Fibroblast of lung (primary cell): ENCODE measurements at regions not wholly inside any gene's neighbourhood (a gene's known extent, or its start where the extent isn't known, plus 50 kb on each side); places are given as distances from the start of the nearest gene placed in this dataset.

ENCODE experiments used
- DNase-seq, 2 donors: peaks; one replicate each; pipeline versions ENCODE4 v3.0.0 to v3.0.0-alpha.2; 2010; ENCODE audit warnings: low read depth in 2 of 2
- H2AFZ ChIP-seq: 2 replicates; pipeline ENCODE4 v1.5.1; 2012; ENCODE audit warnings: low read length, control low read depth, inconsistent platforms
- H3K27ac ChIP-seq: 2 replicates; pipeline ENCODE4 v1.5.1; 2011; ENCODE audit warnings: low read length, control low read depth; ENCODE audit not compliant: insufficient read depth
- H3K27me3 ChIP-seq: 2 replicates; pipeline ENCODE4 v1.5.1; 2011; ENCODE audit warnings: mild to moderate bottlenecking, low read length; ENCODE audit not compliant: control insufficient read depth, insufficient read depth
- H3K36me3 ChIP-seq: 2 replicates; pipeline ENCODE4 v1.5.1; 2011; ENCODE audit warnings: low read length; ENCODE audit not compliant: control insufficient read depth, insufficient read depth
- H3K4me1 ChIP-seq: 2 replicates; pipeline ENCODE4 v1.5.1; 2011; ENCODE audit warnings: low read length; ENCODE audit not compliant: control insufficient read depth, insufficient read depth; ENCODE audit errors: extremely low read depth
- H3K4me2 ChIP-seq: 2 replicates; pipeline ENCODE4 v1.5.1; 2011; ENCODE audit warnings: low read length, control low read depth; ENCODE audit not compliant: insufficient read depth; ENCODE audit errors: extremely low read depth
- H3K4me3 ChIP-seq, 4 experiments: fragments of 200-600 bp in 1 of 4; sonication (generic) in 1 of 4; replicated peaks in 1 of 4; 2 replicates each; pipeline ENCODE4 v1.5.1; 2011 to 2016; ENCODE audit warnings: low read length in 4 of 4, low read depth in 3 of 4, mild to moderate bottlenecking in 3 of 4, control low read depth in 2 of 4, inconsistent platforms in 1 of 4, mixed read lengths in 1 of 4; ENCODE audit not compliant: insufficient read depth in 1 of 4; ENCODE audit errors: control extremely low read depth in 1 of 4
- H3K79me2 ChIP-seq: 2 replicates; pipeline ENCODE4 v1.5.1; 2012; ENCODE audit warnings: mild to moderate bottlenecking, low read length, inconsistent platforms; ENCODE audit not compliant: control insufficient read depth, insufficient read depth
- H3K9ac ChIP-seq: 2 replicates; pipeline ENCODE4 v1.5.1; 2011; ENCODE audit warnings: mild to moderate bottlenecking, low read length, control low read depth; ENCODE audit not compliant: insufficient read depth
- H3K9me3 ChIP-seq: 2 replicates; pipeline ENCODE4 v1.5.1; 2012; ENCODE audit warnings: low read depth, low read length; ENCODE audit not compliant: control insufficient read depth, insufficient read depth
- H4K20me1 ChIP-seq: 2 replicates; pipeline ENCODE4 v1.5.1; 2011; ENCODE audit warnings: low read length; ENCODE audit not compliant: control insufficient read depth, insufficient read depth; ENCODE audit errors: extremely low read depth
- EZH2 ChIP-seq: IDR thresholded peaks from 2 replicates; pipeline ENCODE4 v1.5.1; 2012; ENCODE audit warnings: low read length, control low read depth, mild to moderate bottlenecking; ENCODE audit errors: missing control alignments
- TF ChIP-seq, protein P1 (sequence below), 2 donors: IDR thresholded peaks in 1 of 2; conservative IDR thresholded peaks in 1 of 2; 1 replicate in 1 of 2; 2 replicates in 1 of 2; pipeline ENCODE4 v1.5.1; 2011 to 2012; ENCODE audit warnings: low read length in 2 of 2, control low read depth in 1 of 2, inconsistent platforms in 1 of 2, low read depth in 1 of 2, mild to moderate bottlenecking in 1 of 2

DNA sequence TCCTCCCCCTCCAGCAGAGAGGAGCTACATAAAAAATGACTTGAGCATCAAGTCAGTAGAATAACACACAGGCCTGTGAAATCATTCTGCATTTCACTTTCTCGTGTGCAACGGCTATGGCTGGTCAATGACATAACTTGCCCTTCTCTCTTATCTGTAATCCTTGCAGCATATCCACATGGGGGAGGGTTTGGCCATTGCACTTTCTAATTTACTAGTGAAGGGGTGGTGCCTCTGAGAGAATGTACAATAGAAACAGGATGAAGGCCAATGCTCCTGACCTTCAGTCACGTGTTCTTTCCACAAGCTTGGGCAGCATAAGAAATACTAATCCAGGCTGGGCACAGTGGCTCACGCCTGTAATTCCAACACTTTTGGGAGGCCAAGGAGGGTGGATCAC lies 641.0 kb upstream of the ARGLU1 start:
- H3K79me2 ChIP-seq = no peaks in the 10 kb centered on the region
- H3K27ac ChIP-seq = no peak overlapping the region
- TF ChIP-seq, protein P1, sequence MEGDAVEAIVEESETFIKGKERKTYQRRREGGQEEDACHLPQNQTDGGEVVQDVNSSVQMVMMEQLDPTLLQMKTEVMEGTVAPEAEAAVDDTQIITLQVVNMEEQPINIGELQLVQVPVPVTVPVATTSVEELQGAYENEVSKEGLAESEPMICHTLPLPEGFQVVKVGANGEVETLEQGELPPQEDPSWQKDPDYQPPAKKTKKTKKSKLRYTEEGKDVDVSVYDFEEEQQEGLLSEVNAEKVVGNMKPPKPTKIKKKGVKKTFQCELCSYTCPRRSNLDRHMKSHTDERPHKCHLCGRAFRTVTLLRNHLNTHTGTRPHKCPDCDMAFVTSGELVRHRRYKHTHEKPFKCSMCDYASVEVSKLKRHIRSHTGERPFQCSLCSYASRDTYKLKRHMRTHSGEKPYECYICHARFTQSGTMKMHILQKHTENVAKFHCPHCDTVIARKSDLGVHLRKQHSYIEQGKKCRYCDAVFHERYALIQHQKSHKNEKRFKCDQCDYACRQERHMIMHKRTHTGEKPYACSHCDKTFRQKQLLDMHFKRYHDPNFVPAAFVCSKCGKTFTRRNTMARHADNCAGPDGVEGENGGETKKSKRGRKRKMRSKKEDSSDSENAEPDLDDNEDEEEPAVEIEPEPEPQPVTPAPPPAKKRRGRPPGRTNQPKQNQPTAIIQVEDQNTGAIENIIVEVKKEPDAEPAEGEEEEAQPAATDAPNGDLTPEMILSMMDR (conservative IDR thresholded peaks at IDR 0.05 in 1 of 2, IDR thresholded peaks at IDR 0.05 in 1 of 2; ENCODE audit: low read depth in 1 of 2, low read length in 2 of 2) = no peak
- no peak for TF ChIP-seq EZH2
- H3K9me3 ChIP-seq = no peaks in the 10 kb centered on the region
- no peak overlapping the region for H3K4me3 ChIP-seq
- H3K36me3 ChIP-seq = no peaks in the 10 kb centered on the region
- no peaks in the 10 kb centered on the region for H3K27me3 ChIP-seq
- no peak overlapping the region for H3K4me2 ChIP-seq
- H4K20me1 ChIP-seq = no peaks in the 10 kb centered on the region
- no peak for DNase-seq
- H2AFZ ChIP-seq = no peak overlapping the region
- no peak overlapping the region for H3K9ac ChIP-seq
- no peaks in the 10 kb centered on the region for H3K4me1 ChIP-seq

DNA sequence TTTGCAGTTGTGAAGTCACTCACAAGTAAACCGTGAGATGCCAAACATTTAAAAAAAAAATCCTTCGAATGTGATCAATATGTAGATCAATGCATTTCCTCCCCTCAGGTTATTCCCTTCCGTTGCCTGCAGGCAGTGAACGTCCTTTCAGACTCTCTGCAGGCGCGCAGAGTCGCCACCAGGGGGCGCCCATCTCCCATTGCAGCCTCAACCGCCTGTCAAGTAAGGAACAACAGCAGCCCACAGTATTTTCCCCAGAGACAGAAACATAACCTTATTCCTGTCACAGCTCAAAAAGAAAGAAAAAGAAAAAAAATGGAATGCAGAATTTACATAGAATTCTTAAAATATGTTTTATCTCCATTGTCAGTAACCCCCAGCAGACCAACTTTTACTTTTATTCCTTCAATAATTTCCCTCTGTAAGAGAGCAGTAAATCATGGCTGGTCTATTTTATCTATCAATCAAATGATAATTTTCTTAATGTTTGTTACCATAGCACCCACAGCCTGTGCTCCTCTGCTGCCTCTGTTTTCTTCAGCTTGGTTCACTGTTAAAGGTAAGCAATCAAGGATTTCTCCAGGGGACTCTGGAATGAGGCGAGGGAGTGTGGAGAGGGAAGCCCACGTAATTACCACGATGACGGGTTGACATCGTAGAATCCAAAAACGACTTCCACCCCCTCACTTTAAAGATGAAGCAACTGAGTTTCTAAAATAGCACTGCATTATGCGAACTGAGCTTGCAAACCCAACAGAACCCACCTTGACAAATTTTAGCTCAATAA lies 637.6 kb upstream of the ARGLU1 start:
- Histone ChIP-seq H2AFZ (no peak overlapping the region), H3K27me3 (no peaks in the 10 kb centered on the region), H3K9ac (no peak overlapping the region), H3K4me3 (no peak overlapping the region), H3K27ac (no peak overlapping the region), H3K9me3 (no peaks in the 10 kb centered on the region), H3K4me1 (no peaks in the 10 kb centered on the region), H3K79me2 (no peaks in the 10 kb centered on the region), H4K20me1 (no peaks in the 10 kb centered on the region), H3K36me3 (no peaks in the 10 kb centered on the region), H3K4me2 (no peak overlapping the region)
- peak; percentile 45 to 59 for DNase-seq
- TF ChIP-seq EZH2 = no peak
- TF ChIP-seq, protein P1 (conservative IDR thresholded peaks at IDR 0.05 in 1 of 2, IDR thresholded peaks at IDR 0.05 in 1 of 2; ENCODE audit: low read depth in 1 of 2, low read length in 2 of 2) = peak; percentile 96 to 97

DNA sequence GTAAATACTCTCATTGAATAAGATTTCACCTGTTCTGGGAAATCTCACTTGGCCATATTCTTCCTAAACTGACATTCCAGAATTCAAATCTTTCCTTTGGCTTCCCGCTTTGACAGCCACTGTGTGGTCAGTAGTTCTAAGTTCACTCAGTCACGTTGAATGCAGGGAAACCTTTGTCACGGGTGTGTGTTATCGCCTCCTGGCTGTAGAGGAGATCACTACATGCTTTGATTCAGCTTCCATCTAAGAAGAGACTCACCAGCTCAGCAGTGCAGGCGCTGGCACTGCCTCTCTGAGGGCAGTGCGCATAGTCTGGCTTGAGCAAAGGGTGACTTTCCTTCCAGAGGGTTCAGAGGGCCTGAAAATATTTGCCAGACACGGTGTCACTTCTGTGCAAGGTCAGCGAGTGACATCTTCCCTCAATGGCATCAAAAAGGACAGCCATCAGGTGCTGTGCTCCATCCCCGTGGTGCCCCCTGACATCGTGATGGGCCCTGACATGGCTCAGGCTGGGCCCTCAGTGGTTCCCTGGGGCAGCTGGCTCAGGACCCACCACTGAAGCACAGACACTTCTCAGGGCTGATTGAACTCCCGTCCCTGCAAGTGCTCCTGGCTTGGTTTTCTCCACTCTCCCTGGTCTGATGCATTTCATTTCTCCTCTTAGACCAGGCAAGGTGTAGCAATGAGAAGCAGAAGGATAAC lies 635.4 kb upstream of the ARGLU1 start:
- TF ChIP-seq, protein P1 (conservative IDR thresholded peaks at IDR 0.05 in 1 of 2, IDR thresholded peaks at IDR 0.05 in 1 of 2; ENCODE audit: low read depth in 1 of 2, low read length in 2 of 2) = peak in 1 of 2 donors; percentile 44
- no peak for TF ChIP-seq EZH2
- H3K4me3 ChIP-seq = no peak overlapping the region
- no peaks in the 10 kb centered on the region for H3K9me3 ChIP-seq
- no peak overlapping the region for H3K4me2 ChIP-seq
- no peaks in the 10 kb centered on the region for H3K27me3 ChIP-seq
- H2AFZ ChIP-seq = no peak overlapping the region
- DNase-seq = peak; percentile 9
- H3K36me3 ChIP-seq = no peaks in the 10 kb centered on the region
- no peak overlapping the region for H3K27ac ChIP-seq
- H4K20me1 ChIP-seq = no peaks in the 10 kb centered on the region
- no peaks in the 10 kb centered on the region for H3K79me2 ChIP-seq
- H3K9ac ChIP-seq = no peak overlapping the region
- no peaks in the 10 kb centered on the region for H3K4me1 ChIP-seq
